Left colon (tissue), 2 donors: ENCODE measurements at regions not wholly inside any gene's neighbourhood (a gene's known extent, or its start where the extent isn't known, plus 50 kb on each side); places are given as distances from the start of the nearest gene placed in this dataset.
"Not testable (repeated sequence)": the region's sequence is repeated elsewhere in the genome, so short reads cannot be mapped to it uniquely, and the experiment has no call there.

Experiments
- ATAC-seq: fragments of 200-7000 bp; cut with Tn5 transposase; one replicate; pipeline ENCODE4 v1.9.1; 2020; ENCODE audit warnings: mild to moderate bottlenecking, moderate library complexity
- DNase-seq, 2 donors: peaks; one replicate each; pipeline ENCODE4 v3.0.0-alpha.2; 2020
- intact Hi-C, 2 donors: fragments of 100-400 bp; cut with DNase I in 1 of 2; cut with micrococcal nuclease in 1 of 2; formaldehyde crosslinking; loops; one replicate each; pipeline versions ENCODE4 v1.11.2 to v1.14.0; 2022; cut with DNase I, micrococcal nuclease
- donor health status: DM: no; HTN: no; CAD: no.
- donor health status: DM: yes; HTN: yes; CAD: no.

DNA sequence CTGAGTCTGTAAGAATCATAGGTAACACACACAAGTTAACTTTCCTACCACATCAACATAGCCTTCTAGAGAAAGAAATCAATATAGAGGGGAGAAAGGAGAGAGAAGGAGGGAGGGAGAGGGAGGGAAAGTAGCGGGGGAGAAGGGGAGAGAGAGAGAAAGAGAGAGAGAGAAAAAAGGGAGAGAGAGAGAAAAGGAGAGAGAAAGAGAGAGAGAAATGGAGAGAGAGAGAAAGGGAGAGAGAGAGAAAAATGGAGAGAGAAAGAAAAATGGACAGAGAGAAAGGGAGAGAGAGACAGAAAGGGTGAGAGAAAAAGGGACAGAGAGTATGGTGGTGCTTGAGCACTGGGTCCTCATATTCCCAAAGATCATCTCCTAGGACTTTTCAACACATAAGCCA is 591.7 kb downstream of the ZEB2 start:
- DNase-seq (no peak), ATAC-seq (no peak)
- intact Hi-C loops: no loop called here

DNA sequence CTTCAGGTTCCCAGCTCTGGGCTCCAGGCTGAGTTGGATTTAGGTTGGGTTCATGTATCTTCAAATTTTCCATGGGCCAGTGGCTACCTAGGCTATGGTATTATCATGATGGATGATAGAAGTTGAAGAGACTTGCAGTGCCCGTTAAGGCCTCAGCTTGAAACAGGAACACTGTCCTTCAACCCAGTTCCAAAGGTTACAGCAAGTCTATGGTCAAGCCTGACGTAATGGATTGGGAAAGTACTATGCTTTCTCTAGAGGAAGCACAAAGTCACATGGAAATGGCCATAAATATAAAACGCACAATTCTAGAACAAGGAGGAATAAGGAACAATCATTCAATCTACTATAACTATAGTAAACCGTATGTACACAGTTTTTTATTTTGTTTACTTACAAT is 593.2 kb downstream of the ZEB2 start:
- intact Hi-C loops: no loop called here
- peak; percentile 83 for ATAC-seq

DNA sequence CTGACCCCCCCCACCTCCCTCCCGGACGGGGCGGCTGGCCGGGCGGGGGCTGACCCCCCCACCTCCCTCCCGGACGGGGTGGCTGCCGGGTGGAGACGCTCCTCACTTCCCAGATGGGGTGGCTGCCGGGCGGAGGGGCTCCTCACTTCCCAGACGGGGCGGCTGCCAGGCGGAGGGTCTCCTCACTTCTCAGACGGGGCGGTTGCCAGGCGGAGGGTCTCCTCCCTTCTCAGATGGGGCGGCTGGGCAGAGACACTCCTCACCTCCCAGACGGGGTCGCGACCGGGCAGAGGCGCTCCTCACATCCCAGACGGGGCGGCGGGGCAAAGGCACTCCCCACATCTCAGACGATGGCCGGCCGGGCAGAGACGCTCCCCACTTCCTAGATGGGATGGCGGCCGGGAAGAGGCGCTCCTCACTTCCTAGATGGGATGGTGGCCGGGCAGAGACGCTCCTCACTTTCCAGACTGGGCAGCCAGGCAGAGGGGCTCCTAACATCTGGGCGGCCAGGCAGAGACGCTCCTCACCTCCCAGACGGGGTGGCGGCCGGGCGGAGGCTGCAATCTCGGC is 597.6 kb downstream of the ZEB2 start:
- ATAC-seq, intact Hi-C loops, DNase-seq: not testable (repeated sequence)

More for the DNA sequence above, 593.2 kb downstream of the ZEB2 start:
- no peak for DNase-seq

DNA sequence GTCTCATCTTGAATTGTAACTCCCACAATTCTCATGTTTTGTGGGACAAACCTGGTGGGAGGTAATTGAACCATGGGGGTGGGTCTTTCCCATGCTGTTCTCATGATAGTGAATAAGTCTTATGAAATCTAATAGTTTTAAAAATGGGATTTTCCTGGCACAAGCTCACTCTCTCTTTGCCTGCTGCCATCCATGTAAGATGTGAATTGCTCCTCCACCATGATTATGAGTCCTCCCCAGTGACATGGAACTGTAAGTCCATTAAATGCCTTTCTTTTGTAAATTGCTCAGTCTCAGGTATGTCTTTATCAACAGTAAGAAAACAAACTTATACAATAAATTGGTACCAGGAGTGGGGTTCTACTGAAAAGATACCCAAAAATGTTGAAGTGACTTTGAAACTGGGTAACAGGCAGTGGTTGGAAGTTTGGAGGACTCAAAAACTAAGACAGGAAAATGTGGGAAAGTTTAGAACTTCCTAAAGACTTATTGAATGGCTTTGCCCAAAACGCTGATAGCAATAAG is 601.4 kb downstream of the ZEB2 start:
- DNase-seq (no peak), ATAC-seq (no peak)
- intact Hi-C loops: no loop called here

DNA sequence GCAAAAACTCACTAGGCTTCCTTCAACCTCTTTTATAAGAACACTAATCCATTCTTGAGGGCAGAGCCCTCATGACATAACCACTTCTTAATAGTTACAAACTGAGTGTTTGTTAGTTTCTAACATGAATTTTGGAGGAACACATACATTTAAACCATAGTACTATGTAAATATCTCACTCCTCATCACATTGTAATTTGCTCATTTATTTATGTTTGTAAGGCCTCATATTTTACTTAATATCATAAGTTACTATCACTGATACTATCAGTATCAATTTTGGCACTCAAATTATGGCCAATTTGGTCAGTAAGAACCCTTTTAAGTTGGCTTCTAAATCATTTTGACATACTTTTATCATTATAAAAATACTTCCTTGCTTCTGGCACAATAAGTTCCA is 603.1 kb downstream of the ZEB2 start:
- intact Hi-C loops: no loop called here
- ATAC-seq (no peak), DNase-seq (no peak)

DNA sequence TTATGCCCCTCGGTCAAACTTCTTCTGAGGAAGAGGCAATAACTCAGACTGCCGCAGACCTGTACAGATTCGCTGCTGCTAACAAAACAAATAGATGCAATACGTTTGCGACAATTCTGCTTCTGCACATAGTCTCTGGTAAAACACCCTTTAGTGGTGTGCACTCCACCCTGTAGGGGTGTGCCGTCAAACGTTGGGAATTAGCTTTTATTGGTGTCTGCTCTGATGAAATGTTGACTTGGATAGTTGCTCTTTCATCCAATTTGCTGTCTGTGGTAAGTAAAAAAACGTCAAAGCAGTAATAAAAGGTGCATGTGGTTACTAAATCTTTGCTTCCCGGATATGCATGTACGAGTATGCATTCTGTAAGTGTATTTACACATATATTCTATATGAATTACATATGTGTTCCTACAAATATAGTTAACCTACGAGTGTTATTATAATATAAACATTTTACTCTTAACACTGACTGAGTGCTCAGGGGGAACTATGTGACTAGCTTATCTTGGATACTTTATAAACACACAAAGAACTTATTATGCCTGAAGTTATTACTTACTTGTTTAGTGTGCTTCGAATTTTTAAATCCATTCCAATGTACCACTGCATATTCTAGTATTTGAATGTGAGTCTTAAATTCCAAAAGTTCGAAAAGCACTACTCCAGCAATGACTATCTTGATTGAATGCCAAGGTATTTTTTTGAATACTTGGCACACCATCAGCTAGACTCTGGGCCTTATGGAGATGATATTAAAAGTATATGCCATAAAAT is 610.2 kb downstream of the ZEB2 start:
- ATAC-seq: peak; percentile 100
- intact Hi-C loops: no loop called here
- DNase-seq: peak; percentile 26 to 30

DNA sequence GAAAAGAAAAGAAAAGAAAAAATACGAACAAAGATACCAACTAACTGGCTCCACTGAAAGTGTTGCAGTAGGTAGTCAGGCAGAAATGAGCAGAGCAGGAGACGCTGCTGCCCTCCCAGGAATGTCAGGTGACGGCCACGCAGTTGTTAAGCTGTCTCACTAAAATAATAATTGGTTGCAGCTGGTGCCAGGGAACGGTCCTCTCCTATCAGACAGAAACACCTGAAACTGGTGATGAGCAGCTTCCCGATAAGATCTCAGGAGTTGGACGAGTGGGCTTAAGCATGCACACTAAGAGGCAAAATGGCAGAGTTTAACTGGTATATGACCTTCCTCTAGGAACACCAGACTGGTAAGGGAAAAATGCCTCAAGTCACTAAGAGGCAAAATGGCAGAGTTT is 611.1 kb downstream of the ZEB2 start:
- intact Hi-C loops: no loop called here
- ATAC-seq: no peak
- no peak for DNase-seq

DNA sequence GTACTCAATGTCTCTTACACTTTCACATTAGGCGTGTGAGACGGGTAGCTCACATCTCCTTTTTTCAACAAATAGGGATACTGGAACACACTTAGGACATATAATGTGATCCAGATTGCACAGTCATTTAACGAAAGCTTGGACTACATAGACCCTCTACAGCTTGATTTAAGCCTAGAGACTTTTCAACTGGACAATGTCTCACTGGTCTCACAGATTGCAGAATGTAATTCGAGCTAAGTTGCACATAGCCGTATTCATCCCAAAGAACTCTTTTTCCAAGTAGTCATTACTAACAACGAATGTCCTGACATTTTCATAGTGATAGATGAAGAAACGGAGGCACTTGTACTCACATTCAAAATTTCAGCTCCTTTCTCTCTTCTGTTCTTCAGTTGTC is 612.1 kb downstream of the ZEB2 start:
- DNase-seq: no peak
- ATAC-seq: no peak
- intact Hi-C loops: no loop called here

DNA sequence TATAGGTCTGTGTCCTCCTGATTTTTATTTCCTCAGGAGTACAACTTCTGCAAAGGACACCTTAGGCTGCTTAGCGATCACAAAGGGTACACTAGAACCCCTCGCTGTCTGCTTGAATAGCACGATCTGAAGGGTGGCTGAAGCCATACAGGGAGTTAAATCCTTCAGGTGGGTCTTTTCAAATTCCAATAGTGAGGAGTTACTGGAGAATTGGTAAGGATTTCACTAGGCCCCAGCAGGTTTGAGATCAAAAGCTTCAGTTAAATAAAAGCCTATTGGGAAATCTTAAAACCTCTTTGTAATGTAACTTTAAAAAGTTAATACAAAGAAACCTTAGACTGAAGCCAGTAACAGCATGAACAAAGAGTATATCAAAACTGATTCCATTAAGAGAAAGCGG is 613.1 kb downstream of the ZEB2 start:
- DNase-seq (no peak), ATAC-seq (no peak)
- intact Hi-C loops: no loop called here

DNA sequence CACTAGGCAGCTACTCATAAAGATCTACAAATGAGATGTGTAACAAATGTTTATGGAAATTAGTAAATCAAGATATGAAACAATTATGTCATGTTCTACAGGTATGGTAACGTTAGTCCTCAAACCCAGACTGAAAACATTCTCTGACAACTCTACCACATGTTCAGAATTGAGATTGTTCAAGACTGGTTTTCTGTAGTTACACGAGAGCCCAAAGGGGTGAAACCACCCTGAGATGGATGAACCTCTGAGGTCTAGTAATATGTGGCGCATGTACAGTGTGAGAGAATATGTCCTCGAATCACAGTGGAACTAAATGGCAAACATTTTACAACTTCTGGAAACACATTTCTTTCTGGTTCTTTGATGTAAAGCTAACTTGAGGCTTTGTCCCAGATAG is 614.3 kb downstream of the ZEB2 start:
- ATAC-seq: no peak
- DNase-seq: no peak
- intact Hi-C loops: no loop called here

DNA sequence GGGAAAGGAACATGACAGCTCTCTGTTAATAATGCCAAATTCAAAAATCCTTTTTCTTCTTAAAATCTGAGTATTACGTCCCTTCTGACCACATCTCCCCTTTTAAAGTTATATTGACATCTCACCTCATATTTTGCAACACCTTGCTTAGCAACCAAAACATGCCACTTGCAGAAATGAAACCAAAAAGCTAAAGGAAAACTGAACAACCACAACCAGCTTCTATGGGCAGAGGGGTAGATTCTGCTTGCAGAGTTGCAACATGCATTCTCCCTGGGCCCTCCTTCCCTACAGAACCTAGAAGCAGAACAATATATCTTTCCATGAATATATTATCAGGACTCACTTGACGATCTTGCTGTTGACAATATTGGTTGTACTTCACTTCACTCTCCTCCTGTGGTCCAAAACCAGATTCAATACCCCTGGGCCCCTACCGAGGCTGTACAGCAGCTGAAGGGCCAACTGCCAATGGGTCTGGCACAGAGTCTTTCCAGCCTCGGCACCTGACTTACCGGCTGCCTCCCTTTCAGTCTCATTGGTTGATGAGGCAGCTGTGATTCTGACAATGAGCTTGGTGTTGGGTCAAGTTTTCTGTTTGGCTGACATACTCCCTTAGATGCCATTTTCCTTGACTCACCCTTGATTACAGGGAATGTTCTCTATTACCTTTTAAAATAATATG is 616.6 kb downstream of the ZEB2 start:
- ATAC-seq: no peak
- intact Hi-C loops: no loop called here
- DNase-seq: no peak

DNA sequence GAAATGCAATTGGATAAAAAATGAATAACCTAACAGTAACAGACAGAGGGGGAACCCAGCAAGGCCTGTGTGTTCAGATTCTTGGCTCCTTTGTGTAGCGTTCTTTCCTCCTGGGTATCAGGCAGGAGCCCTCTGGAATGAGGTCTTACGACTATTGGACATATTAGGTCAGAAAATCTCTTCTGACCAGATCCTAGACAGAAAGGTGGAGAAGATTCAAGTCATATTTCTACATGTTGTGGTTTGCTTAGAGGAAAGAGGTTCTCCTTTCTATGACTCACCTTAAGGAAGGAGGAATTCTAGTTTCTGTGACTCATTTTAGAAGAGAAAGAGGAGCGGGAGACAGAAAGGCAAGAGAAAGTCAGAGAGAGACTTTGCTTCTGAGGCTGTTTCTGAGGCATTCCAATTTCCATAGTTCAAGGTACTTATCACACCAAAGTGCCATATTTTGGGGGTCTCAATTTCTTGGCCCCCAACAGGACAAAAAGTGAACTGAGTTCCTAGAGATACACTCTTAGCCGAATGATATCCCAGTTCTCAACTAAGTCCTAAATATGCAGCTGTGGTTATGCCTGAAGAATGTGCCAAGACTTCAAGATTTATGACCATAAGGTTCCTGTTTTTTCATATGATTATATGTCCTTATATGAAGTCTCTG is 618.6 kb downstream of the ZEB2 start:
- no peak for ATAC-seq

DNA sequence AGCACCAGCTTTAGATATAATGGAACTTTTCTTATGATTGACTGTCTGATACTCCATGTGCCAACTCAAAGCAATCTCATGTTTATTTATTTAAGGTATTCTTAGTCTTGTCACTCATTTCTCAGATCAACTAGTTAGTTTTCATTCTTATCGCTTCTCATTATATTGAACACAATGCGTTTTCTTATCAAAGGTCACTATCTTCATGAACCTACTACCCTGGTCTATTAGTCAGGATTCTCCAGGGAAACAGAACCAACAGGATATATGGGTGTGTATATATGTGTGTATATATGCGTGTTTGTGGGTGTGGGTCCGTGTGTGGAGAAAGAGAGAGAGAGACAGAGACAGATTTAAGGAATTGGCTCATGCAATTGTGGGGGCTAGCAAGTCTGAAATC is 619.9 kb downstream of the ZEB2 start:
- intact Hi-C loops: no loop called here
- ATAC-seq: no peak
- DNase-seq: no peak

More for the DNA sequence above, 618.6 kb downstream of the ZEB2 start:
- intact Hi-C loops: no loop called here
- no peak for DNase-seq

DNA sequence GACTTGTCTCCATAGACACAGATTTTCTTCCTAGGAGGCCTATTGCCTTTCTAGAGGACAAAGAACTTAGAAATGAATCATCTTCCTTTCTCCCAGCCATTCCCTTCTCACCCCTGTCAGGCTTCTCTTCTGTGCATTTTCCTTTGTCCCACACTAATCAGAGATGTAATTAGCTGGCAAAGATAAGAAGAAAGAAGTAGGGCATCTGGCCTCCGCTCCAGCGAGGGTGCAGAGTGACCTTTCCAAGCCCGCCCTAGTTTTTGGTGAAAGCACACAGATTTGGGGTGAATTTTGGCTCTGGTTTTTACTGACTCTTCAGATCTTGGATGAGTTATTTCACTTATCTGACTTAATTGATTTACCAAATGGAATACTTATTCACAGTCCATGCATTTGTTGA is 626.5 kb downstream of the ZEB2 start:
- ATAC-seq: no peak
- intact Hi-C loops: no loop called here

DNA sequence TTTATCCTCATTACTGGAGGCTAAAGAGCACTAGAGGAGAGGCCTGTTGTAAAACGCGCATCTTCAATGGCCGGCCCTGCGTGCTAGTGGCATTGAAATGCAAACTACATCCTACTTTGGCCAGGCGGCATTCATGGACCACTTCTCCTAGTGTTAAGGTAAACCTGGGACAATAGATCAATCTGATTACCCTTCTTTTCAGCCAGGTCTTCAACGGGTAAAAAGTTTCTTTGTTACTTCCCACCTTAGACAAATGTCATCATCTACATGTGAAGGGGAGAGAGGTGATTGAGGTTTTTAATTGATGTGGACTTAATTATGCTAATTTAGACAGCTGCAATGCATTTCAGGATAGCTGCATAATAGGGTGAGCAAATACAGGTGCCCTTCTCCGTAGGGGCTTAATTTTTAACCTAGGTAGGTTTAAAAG is 628.0 kb downstream of the ZEB2 start:
- intact Hi-C loops: no loop called here
- no peak for ATAC-seq

More for the DNA sequence above, 626.5 kb downstream of the ZEB2 start:
- DNase-seq: no peak

DNA sequence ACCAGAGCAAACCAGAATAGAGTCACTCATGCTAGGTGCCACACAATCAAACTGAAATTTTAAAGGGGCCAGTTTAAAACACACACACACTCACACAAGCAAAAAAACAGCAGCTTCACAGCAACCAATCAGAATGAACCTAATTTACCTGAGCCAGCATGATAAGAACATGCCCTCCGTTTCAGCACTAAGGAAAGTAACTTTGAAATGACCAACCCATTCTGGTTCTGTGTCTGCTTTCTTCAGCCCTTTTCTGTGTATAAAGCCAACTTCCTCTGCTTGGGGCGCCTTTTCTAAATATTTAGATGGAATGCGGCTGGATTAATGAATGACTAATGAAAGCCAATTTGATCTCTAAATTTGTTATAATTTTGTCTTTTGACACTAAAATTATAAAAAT is 629.1 kb downstream of the ZEB2 start:
- intact Hi-C loops: no loop called here
- DNase-seq (no peak), ATAC-seq (no peak)

More for the DNA sequence above, 628.0 kb downstream of the ZEB2 start:
- no peak for DNase-seq

DNA sequence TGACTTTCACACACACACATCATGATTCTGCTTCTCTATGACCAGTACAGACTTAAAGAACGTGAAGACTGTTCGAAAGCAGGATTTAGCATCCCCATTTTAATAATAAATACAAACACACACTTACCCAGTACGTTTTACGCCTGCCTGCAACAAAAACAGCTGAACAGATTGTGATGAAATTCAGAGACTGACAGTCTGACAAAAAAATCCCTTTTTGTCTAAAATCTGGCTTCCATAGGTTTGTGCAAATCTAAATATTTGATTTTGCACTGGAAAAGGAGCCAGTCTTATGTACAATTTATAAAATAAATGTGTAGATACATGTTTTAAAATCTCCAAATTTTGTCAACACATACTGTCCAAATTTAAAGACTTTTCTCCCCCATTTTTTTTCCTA is 630.7 kb downstream of the ZEB2 start:
- DNase-seq: no peak
- intact Hi-C loops: no loop called here

DNA sequence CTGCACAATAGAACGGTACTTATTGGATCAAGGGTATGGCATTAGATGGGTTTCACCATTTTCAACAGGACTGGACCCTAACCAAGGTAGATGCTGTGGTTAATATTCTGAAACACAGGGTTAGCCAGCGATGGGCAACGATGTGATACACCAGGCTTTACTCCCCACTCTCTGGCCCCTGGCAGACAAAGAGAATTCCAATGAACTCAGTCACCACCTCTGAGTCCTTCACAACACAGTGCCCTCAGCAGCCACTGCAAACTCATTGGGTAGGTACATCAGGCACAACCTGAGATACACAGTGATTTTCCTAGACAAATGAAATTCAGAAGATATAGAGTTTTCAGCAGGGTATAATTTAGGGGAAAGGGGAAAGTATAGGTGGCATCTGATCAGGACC is 634.5 kb downstream of the ZEB2 start:
- intact Hi-C loops: no loop called here
- DNase-seq (no peak), ATAC-seq (no peak)

More for the DNA sequence above, 630.7 kb downstream of the ZEB2 start:
- no peak for ATAC-seq

DNA sequence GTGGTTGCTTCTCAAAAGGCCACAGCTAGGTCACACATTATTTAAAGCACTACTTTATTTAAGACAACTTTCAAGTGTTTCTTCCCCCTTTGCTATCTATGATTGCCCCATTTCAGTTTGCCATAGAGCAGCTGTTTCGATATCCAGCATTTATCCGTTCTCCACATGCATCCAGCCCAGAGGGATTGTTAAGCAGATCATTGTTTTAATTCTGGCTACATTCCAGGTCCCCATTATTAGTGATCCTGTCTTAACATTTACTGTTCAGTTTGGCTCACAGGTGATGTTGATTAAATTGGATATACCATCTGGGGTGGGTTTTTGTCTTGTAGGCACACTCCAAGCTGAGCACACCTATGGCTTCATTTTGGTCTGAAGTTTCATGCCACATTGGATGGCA is 638.7 kb downstream of the ZEB2 start:
- intact Hi-C loops: no loop called here
- no peak for DNase-seq
- ATAC-seq: no peak
